Transverse colon (tissue), 4 donors: ENCODE measurements at regions not wholly inside any gene's neighbourhood (a gene's known extent, or its start where the extent isn't known, plus 50 kb on each side); places are given as distances from the start of the nearest gene placed in this dataset.

Experiments used
- DNase-seq: peaks from one replicate; pipeline ENCODE4 v3.0.0-alpha.2; 2019
- H3K27ac ChIP-seq, 4 donors: fragments of 200-600 bp; sonication (generic); 2 replicates each; pipeline ENCODE4 v1.5.1; 2016 to 2018; ENCODE audit warnings: inconsistent platforms in 4 of 4
- H3K27me3 ChIP-seq: fragments of 200-600 bp; sonication (generic); 2 replicates; pipeline ENCODE4 v1.5.1; 2017; ENCODE audit warnings: inconsistent platforms
- H3K36me3 ChIP-seq, 4 donors: fragments of 200-600 bp; sonication (generic); 2 replicates each; pipeline ENCODE4 v1.5.1; 2017 to 2019; ENCODE audit warnings: inconsistent platforms in 4 of 4
- H3K4me1 ChIP-seq, 4 donors: fragments of 200-600 bp; sonication (generic); 2 replicates each; pipeline ENCODE4 v1.5.1; 2017 to 2020; ENCODE audit warnings: inconsistent platforms in 4 of 4
- H3K4me3 ChIP-seq, 4 donors: fragments of 200-600 bp; sonication (generic); 1 replicate in 1 of 4; 2 replicates in 3 of 4; pipeline versions ENCODE4 v1.5.1 to v1.6.1; 2017 to 2019; ENCODE audit warnings: inconsistent platforms in 4 of 4
- H3K9me3 ChIP-seq, 2 donors: fragments of 200-600 bp; sonication (generic); 2 replicates each; pipeline ENCODE4 v1.5.1; 2017 to 2019; ENCODE audit warnings: inconsistent platforms in 2 of 2
- CTCF ChIP-seq, 5 experiments: fragments of 200-600 bp in 3 of 5; fragments of 450-650 bp in 2 of 5; sonication (generic) in 3 of 5; IDR thresholded peaks; 1 replicate in 2 of 5; 2 replicates in 3 of 5; pipeline ENCODE4 v1.5.1; 2016 to 2017; ENCODE audit warnings: antibody characterized with exemption in 5 of 5, inconsistent platforms in 3 of 5, mild to moderate bottlenecking in 2 of 5, moderate library complexity in 1 of 5
- EP300 ChIP-seq: sonication (generic); formaldehyde crosslinking; IDR thresholded peaks from one replicate; pipeline ENCODE4 v1.6.1; 2017; ENCODE audit warnings: antibody characterized with exemption, low read depth
- POLR2A ChIP-seq: fragments of 450-650 bp; IDR thresholded peaks from one replicate; pipeline ENCODE4 v1.6.1; 2016; ENCODE audit warnings: antibody characterized with exemption, mild to moderate bottlenecking, moderate library complexity
- POLR2AphosphoS5 ChIP-seq, 3 donors: sonication (generic); formaldehyde crosslinking; IDR thresholded peaks; one replicate each; pipeline ENCODE4 v1.6.1; 2016; ENCODE audit warnings: antibody characterized with exemption in 3 of 3
- WGBS, 2 donors: methylation state at CpG; one replicate each; pipeline ENCODE4 v1.1.5; 2018; ENCODE audit warnings: low coverage in 1 of 2; 5-methylcytosine and 5-hydroxymethylcytosine counted together
- in situ Hi-C, 4 donors: fragments of 200-750 bp; cut with MboI; loops; one replicate each; pipeline versions ENCODE4 v1.15.0 to v1.15.1; 2017; ENCODE audit warnings: low sequenced_read_pairs in 3 of 4, low pct_ligation_motif_present in 1 of 4, low pct_unique_long_range_greater_than_20kb in 1 of 4
- intact Hi-C: fragments of 100-400 bp; cut with DNase I; formaldehyde crosslinking; loops from one replicate; pipeline ENCODE4 v1.15.1; 2023; ENCODE audit warnings: low total_unique reads

- intact Hi-C loops (no loop called here), in situ Hi-C loops (no loop called here)
- H3K27me3 ChIP-seq, result no peaks in the 10 kb centered on the region
- no peaks in the 10 kb centered on the region for H3K4me1 ChIP-seq
- no peak for DNase-seq
- no peak overlapping the region for H3K27ac ChIP-seq
- TF ChIP-seq EP300 (no peak), CTCF (IDR thresholded peaks at IDR 0.05) (no peak), POLR2AphosphoS5 (IDR thresholded peaks at IDR 0.05) (no peak), POLR2A (no peak)
- no peak overlapping the region for H3K4me3 ChIP-seq
- WGBS, 2 donors, result 51% methylated on average over 2 of the region's 2 CpGs; no CpG with 5 or more reads in 1 of the 2 donors
- no peaks in the 10 kb centered on the region for H3K9me3 ChIP-seq
- no peaks in the 10 kb centered on the region for H3K36me3 ChIP-seq
Observed at GRCh38 chr4:34280131-34280530, 1964.2 kb downstream of the ARAP2 start.

- H3K27ac ChIP-seq, result no peak overlapping the region
- H3K27me3 ChIP-seq, result no peaks in the 10 kb centered on the region
- no peaks in the 10 kb centered on the region for H3K4me1 ChIP-seq
- in situ Hi-C loops (no loop called here), intact Hi-C loops (no loop called here)
- TF ChIP-seq POLR2AphosphoS5 (IDR thresholded peaks at IDR 0.05), result no peak
- TF ChIP-seq POLR2A, result no peak
- no peak for TF ChIP-seq CTCF (IDR thresholded peaks at IDR 0.05)
- no peak for TF ChIP-seq EP300
- no peaks in the 10 kb centered on the region for H3K9me3 ChIP-seq
- DNase-seq, result no peak
- H3K4me3 ChIP-seq, result no peak overlapping the region
- no peaks in the 10 kb centered on the region for H3K36me3 ChIP-seq
- 69 to 79% methylated on average over 3 to 5 of the region's 5 CpGs for WGBS, 2 donors
Observed at GRCh38 chr4:34281826-34282225, 1962.5 kb downstream of the ARAP2 start.

- no peak for DNase-seq
- H3K36me3 ChIP-seq, result no peaks in the 10 kb centered on the region
- intact Hi-C loops, result no loop called here
- in situ Hi-C loops, result no loop called here
- no peaks in the 10 kb centered on the region for H3K27me3 ChIP-seq
- TF ChIP-seq POLR2AphosphoS5 (IDR thresholded peaks at IDR 0.05) (no peak), CTCF (IDR thresholded peaks at IDR 0.05) (no peak), POLR2A (no peak), EP300 (no peak)
- no peaks in the 10 kb centered on the region for H3K9me3 ChIP-seq
- H3K4me3 ChIP-seq, result no peak overlapping the region
- WGBS, 2 donors, result 82 to 94% methylated on average over 3 of the region's 3 CpGs
- no peak overlapping the region for H3K27ac ChIP-seq
- H3K4me1 ChIP-seq, result no peaks in the 10 kb centered on the region
Observed at GRCh38 chr4:34289489-34289888, 1954.8 kb downstream of the ARAP2 start.

- Histone ChIP-seq H3K27ac (no peak overlapping the region), H3K4me1 (no peaks in the 10 kb centered on the region), H3K4me3 (no peak overlapping the region), H3K27me3 (no peaks in the 10 kb centered on the region), H3K9me3 (no peaks in the 10 kb centered on the region), H3K36me3 (no peaks in the 10 kb centered on the region)
- in situ Hi-C loops (no loop called here), intact Hi-C loops (no loop called here)
- DNase-seq, result no peak
- no peak for TF ChIP-seq CTCF (IDR thresholded peaks at IDR 0.05)
- TF ChIP-seq POLR2AphosphoS5 (IDR thresholded peaks at IDR 0.05), result no peak
- no peak for TF ChIP-seq POLR2A
- TF ChIP-seq EP300, result no peak
Observed at GRCh38 chr4:34289962-34290361, 1954.4 kb downstream of the ARAP2 start.
